TTC549 (cell line): ENCODE measurements at regions not wholly inside any gene's neighbourhood (a gene's known extent, or its start where the extent isn't known, plus 50 kb on each side); places are given as distances from the start of the nearest gene placed in this dataset.

ENCODE experiments used
- FAIRE-seq: peaks from 2 replicates; lab custom pipeline; 2012; peaks lifted over from hg19 to GRCh38; lab: Jason Lieb, UNC

DNA sequence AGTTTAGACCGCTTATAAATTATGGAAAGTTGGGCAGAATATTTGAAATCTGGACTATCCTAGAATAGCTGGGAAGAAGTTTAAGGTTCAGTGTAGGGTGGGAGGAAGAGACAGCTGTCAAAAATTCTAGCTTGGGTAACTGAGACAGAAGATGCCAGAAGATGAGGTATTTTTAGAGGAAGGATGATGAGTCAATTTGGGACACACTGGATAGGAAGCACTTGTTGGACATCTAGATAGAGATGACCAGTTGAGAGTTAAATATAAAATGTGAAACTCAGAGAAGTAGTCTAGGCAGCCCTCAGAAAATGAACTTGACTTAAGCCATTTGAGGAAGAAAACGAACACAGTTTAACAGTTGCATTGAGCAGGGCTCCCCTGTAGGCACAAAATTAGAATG lies 137.9 kb upstream of the MAP9 start:
- no peak for FAIRE-seq

- no peak for FAIRE-seq
These were observed 136.1 kb upstream of the MAP9 start for GRCh38 chr4:155512817-155513216.

GRCh38 chr4:155512046-155512445 lies 135.3 kb upstream of the MAP9 start:
- FAIRE-seq = no peak

DNA sequence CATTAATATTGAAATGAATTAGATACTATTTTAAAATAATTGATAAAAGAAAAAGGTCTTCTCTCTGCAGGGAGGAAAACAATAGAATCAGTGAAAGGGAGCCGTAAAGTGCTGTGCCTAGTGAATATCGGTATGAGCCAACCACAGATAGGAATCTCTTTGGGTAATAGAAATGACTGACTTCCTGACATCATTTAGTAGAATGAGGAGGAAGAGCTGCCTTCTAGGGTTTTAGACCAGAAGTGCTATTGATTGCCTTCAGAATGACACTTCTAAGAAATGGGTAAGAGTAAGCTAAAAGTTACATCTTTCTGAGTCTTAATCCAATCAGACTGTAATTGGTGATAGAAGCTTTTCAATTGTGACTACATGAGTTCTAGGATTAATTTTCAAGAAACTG lies 134.0 kb upstream of the MAP9 start:
- no peak for FAIRE-seq

- no peak for FAIRE-seq
These were observed 132.8 kb upstream of the MAP9 start for GRCh38 chr4:155509555-155509954.

DNA sequence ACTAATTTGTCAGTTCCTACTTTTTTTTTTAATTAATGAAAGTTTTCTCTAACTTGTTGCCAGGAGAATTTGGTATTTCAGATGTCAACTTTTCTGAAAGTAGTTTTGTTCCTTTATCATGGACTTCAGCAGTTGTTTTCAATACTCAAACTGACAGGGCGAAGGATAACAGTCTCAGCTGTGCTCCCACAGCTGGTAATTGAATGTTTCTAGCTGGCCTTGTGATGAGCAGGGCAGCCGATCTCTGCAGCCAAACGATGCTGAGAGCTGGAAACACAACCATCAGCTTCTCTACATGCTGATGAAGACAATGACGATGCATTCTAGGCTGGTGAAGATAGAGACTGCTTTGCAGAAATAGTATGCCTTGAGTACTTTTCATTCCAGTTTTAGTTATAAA lies 130.0 kb upstream of the MAP9 start:
- no peak for FAIRE-seq

DNA sequence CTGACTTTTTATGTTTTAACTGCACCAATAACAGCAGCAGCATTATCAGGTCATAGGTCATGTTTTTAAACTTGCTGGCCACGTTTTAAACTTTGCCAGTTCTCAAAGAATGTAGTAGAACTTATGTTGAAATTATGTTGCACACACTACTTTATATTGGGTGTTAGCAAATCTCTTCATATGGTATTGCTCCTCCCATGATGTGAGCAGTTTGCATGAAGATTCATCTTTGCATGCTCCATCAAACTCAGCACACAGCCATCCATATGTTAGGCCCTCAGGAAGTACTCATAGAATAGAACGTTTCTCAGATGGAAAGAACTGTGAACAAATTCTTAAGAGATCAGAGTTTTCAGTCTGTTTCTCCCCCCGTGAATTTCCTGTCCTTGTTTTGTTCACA lies 128.6 kb upstream of the MAP9 start:
- no peak for FAIRE-seq

DNA sequence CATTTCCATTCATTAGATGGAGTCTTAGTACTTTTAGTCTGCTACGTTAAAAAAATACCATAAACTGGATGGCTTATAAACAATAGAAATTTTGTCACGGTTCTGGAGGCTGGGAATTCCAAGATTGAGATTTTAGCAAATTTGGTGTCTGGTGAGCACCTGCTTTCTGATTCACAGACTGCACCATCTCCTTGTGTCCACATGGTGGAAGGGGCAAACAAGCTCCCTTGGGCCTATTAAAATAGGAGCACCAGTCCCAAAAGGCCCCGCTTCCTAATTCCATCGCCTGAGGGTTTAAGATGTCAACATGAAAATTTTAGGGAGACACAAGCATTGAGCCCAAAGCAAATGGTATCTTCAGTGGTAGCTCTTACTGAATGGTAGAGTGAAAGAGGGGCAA lies 120.5 kb upstream of the MAP9 start:
- no peak for FAIRE-seq

GRCh38 chr4:155496294-155496626 lies 119.5 kb upstream of the MAP9 start:
- FAIRE-seq = no peak

GRCh38 chr4:155495572-155496293 lies 119.0 kb upstream of the MAP9 start:
- FAIRE-seq = no peak

- FAIRE-seq = no peak
These were observed 117.4 kb upstream of the MAP9 start for GRCh38 chr4:155494037-155494718.

- no peak for FAIRE-seq
These were observed 114.8 kb upstream of the MAP9 start for GRCh38 chr4:155491336-155492120.

- no peak for FAIRE-seq
These were observed 112.5 kb upstream of the MAP9 start for GRCh38 chr4:155489271-155489670.

DNA sequence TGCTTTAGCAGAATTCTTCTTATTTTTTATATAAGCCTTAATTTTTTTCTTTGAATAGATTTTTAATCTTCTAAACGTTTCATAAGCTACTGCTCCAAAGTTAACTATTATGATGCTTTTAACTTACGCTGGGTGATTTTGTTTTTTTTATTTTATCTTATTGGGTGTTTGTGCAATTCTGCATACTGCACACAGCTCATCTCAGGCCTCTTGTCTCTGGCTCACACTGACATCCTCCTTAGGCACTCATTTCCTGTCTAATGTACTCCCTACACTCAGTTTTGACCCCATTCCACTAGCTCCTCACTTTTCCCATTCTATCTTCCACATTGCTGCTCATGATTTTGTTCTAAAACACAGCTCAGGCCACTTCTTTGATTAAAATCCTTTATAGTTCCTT lies 111.9 kb upstream of the MAP9 start:
- no peak for FAIRE-seq

- no peak for FAIRE-seq
These were observed 110.4 kb upstream of the MAP9 start for GRCh38 chr4:155487210-155487609.

DNA sequence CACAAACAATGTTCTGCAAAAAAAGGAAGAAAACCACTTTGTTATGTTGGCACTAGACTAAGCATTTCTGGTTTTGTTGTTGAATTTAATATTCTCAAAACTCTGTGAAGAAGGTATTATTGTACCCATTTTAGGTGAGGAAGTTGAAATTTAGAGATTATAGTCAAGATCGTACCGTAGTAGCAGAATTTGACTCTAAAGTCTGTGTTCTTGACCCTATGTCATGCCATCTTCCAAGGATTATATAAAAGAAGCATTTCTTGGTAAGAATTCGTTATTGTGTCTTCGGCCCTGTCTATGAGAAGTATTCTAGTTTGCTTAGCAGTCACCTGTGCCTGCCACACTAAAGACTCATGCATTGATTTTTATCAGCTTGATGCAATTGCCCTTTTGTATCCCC lies 104.4 kb upstream of the MAP9 start:
- FAIRE-seq = no peak

DNA sequence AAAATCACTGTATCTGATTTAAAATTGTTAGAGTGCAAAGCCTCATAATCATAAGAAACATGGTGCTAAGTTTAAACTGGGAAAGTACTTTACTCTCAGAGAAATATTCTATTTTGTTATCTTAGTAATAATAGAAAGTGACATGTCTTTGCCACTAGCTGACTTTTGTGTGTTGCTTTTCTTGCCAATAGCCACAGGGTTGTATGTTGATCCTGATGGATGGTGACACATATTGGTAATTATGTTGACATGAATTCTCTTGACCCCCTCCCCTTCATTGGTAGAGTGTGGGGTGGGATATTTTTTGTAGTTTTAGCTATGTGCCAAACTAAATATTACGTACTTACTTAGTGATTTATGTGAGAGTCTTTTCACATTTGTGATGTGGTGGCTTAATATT lies 103.1 kb upstream of the MAP9 start:
- no peak for FAIRE-seq

- no peak for FAIRE-seq
These were observed 101.6 kb upstream of the MAP9 start for GRCh38 chr4:155478336-155478835.

DNA sequence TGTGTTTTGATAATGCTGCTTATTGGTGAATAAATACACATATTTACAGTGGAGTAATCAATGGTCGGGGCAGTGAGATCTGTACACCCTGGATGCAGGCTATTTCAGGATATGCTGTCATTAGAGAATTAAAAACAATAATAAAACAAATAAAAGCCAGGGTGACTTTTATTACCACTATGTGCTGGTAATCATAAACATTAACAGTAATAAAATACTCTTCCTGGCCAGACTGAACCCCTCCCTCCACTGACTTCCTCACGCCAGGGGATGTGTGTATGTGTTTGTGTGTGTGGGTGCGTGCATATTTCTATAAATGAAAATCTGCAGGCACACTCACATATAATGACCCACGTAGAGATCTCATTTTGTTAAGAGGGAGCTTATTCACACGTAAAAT lies 98.0 kb upstream of the MAP9 start:
- no peak for FAIRE-seq

- FAIRE-seq = no peak
These were observed 96.8 kb upstream of the MAP9 start for GRCh38 chr4:155473420-155474095.

DNA sequence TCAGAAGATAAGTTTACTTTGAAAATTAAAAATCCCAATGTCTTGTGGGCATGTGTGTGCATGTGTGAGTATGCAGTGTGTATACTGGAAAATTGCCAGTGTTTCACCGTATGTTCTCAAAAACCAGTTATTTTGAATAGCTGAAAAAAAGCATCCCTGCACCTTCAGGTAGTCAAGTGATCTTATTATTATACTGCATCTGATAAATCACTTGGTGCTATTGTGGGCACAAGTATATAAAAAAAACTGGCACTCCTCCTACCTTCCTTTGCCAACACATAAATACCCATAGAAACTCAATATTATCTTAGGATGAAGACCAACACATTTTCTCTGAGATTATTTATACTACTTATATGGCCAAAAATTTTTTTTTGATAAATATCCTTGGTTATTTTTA lies 91.5 kb upstream of the MAP9 start:
- FAIRE-seq = no peak

- no peak for FAIRE-seq
These were observed 73.9 kb upstream of the MAP9 start for GRCh38 chr4:155450676-155451075.

DNA sequence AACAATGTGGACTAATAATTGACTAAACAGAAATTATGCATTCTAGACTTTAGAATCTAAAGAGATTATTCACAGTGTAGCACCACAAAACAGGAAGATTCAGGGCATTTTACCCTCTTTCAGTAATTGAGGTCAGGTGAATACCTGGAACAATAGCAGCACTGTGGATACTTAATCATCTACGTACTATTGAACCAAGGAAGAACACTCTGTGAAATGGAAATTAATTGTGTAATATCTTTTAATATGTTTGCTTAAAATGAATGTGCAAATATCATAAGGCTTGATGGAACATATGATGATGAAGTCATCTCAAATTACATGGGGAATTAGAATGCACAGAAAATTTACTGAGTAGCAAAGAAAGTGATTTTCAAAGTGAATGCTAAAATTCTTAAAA lies 68.5 kb upstream of the MAP9 start:
- no peak for FAIRE-seq
